Kidney (tissue), 13 donors: ENCODE measurements at regions not wholly inside any gene's neighbourhood (a gene's known extent, or its start where the extent isn't known, plus 50 kb on each side); places are given as distances from the start of the nearest gene placed in this dataset.

Experiments used
- DNase-seq, 5 donors: peaks; one replicate each; pipeline ENCODE4 v3.0.0-alpha.2; 2013 to 2020
- FAIRE-seq: peaks from 2 replicates; lab custom pipeline; 2012; peaks lifted over from hg19 to GRCh38; lab: Jason Lieb, UNC
- H3K27ac ChIP-seq, 2 donors: one replicate each; pipeline ENCODE4 v1.7.0; 2013; ENCODE audit warnings: low read depth in 2 of 2, low read length in 2 of 2, inconsistent platforms in 1 of 2
- H3K27me3 ChIP-seq: one replicate; pipeline ENCODE4 v1.7.1; 2013; ENCODE audit warnings: low read length, inconsistent platforms; ENCODE audit not compliant: control insufficient read depth, insufficient read depth
- H3K36me3 ChIP-seq, 3 donors: one replicate each; pipeline versions ENCODE4 v1.7.0 to v1.7.1; 2013; ENCODE audit warnings: low read length in 3 of 3, control low read depth in 1 of 3, inconsistent platforms in 1 of 3; ENCODE audit not compliant: insufficient read depth in 3 of 3, control insufficient read depth in 2 of 3
- H3K4me1 ChIP-seq, 3 donors: one replicate each; pipeline versions ENCODE4 v1.7.0 to v1.7.1; 2013; ENCODE audit warnings: low read length in 3 of 3, inconsistent platforms in 1 of 3, low read depth in 1 of 3; ENCODE audit not compliant: control insufficient read depth in 2 of 3, insufficient read depth in 2 of 3
- H3K4me3 ChIP-seq, 3 donors: one replicate each; pipeline versions ENCODE4 v1.7.0 to v1.8.1; 2013; ENCODE audit warnings: low read length in 3 of 3, control low read depth in 1 of 3, inconsistent platforms in 1 of 3
- H3K9ac ChIP-seq, 3 donors: one replicate each; pipeline versions ENCODE4 v1.7.0 to v1.7.1; 2013; ENCODE audit warnings: low read length in 3 of 3, control low read depth in 1 of 3, inconsistent platforms in 1 of 3
- H3K9me3 ChIP-seq, 3 donors: one replicate each; pipeline versions ENCODE4 v1.7.0 to v1.7.1; 2013; ENCODE audit warnings: low read length in 3 of 3, control low read depth in 1 of 3, inconsistent platforms in 1 of 3; ENCODE audit not compliant: control insufficient read depth in 2 of 3, insufficient read depth in 1 of 3
- CTCF ChIP-seq: IDR thresholded peaks from 3 replicates; pipeline ENCODE4 v1.5.1; 2012; ENCODE audit warnings: mild to moderate bottlenecking, moderate library complexity, borderline replicate concordance; ENCODE audit not compliant: insufficient read depth; ENCODE audit errors: extremely low read depth
- intact Hi-C: fragments of 100-400 bp; cut with DNase I; formaldehyde crosslinking; loops from one replicate; pipeline ENCODE4 v1.11.1; 2022
- donor health status: control.
- donor health status: control.
- donor health status: control.
- donor health status: control.
- donor health status: control.
- donor health status: DM: yes; HTN: yes; CAD: no.
- donor health status: Normal renal cell carcinoma (clear cell type).

- H3K36me3 ChIP-seq = no peaks in the 10 kb centered on the region
- no peak for DNase-seq
- TF ChIP-seq CTCF = no peak
- intact Hi-C loops = no loop called here
- H3K27me3 ChIP-seq = no peaks in the 10 kb centered on the region
- H3K4me3 ChIP-seq = no peak overlapping the region
- H3K4me1 ChIP-seq = no peaks in the 10 kb centered on the region
- FAIRE-seq = no peak
- no peaks in the 10 kb centered on the region for H3K9me3 ChIP-seq
- H3K9ac ChIP-seq = no peak overlapping the region
- no peak overlapping the region for H3K27ac ChIP-seq
These were observed 441.7 kb downstream of the PRELID2 start for GRCh38 chr5:145393426-145393825.

- no peak overlapping the region for H3K4me3 ChIP-seq
- H3K4me1 ChIP-seq = no peaks in the 10 kb centered on the region
- no peaks in the 10 kb centered on the region for H3K36me3 ChIP-seq
- intact Hi-C loops = no loop called here
- no peak for FAIRE-seq
- H3K9me3 ChIP-seq = no peaks in the 10 kb centered on the region
- no peaks in the 10 kb centered on the region for H3K27me3 ChIP-seq
- no peak overlapping the region for H3K9ac ChIP-seq
- no peak for TF ChIP-seq CTCF
- no peak for DNase-seq
- no peak overlapping the region for H3K27ac ChIP-seq
These were observed 446.1 kb downstream of the PRELID2 start for GRCh38 chr5:145389047-145389446.

GRCh38 chr5:145385276-145385675 lies 449.9 kb downstream of the PRELID2 start:
- no peak for DNase-seq
- TF ChIP-seq CTCF = no peak
- H3K36me3 ChIP-seq = no peaks in the 10 kb centered on the region
- intact Hi-C loops = no loop called here
- no peak for FAIRE-seq
- H3K9ac ChIP-seq = no peak overlapping the region
- no peak overlapping the region for H3K4me3 ChIP-seq
- no peaks in the 10 kb centered on the region for H3K27me3 ChIP-seq
- no peaks in the 10 kb centered on the region for H3K4me1 ChIP-seq
- peaks cover 0 to 2% (median 0%) of the 10 kb centered on the region in 3 donors for H3K9me3 ChIP-seq
- H3K27ac ChIP-seq = no peak overlapping the region

GRCh38 chr5:145378226-145378625 lies 456.9 kb downstream of the PRELID2 start:
- no peak for DNase-seq
- Histone ChIP-seq H3K4me3 (no peak overlapping the region), H3K27ac (no peak overlapping the region), H3K36me3 (no peaks in the 10 kb centered on the region), H3K27me3 (no peaks in the 10 kb centered on the region), H3K9ac (no peak overlapping the region), H3K4me1 (no peaks in the 10 kb centered on the region), H3K9me3 (peaks cover 0 to 29% (median 6%) of the 10 kb centered on the region in 3 donors)
- intact Hi-C loops = no loop called here
- no peak for FAIRE-seq
- TF ChIP-seq CTCF = no peak
